Naive B cell (primary cell): ENCODE measurements at regions not wholly inside any gene's neighbourhood (a gene's known extent, or its start where the extent isn't known, plus 50 kb on each side); places are given as distances from the start of the nearest gene placed in this dataset.
A peak's percentile ranks its signal among the peaks of the same experiment; 100 is the strongest.

ENCODE experiments used
- ATAC-seq, 2 donors: fragments of 150-1000 bp; cut with Tn5 transposase; 2 replicates each; pipeline ENCODE4 v1.10.0; 2021; ENCODE audit warnings: low read depth in 2 of 2, mild to moderate bottlenecking in 2 of 2, moderate library complexity in 2 of 2
- DNase-seq: peaks from one replicate; pipeline ENCODE4 v3.0.0; 2022
- H3K27ac Mint-ChIP-seq, 6 donors: one replicate each; pipeline ENCODE4 v1.8.0; 2020 to 2022; ENCODE audit warnings: mild to moderate bottlenecking in 6 of 6, mixed read lengths in 6 of 6, moderate library complexity in 5 of 6, inconsistent platforms in 2 of 6
- H3K27me3 Mint-ChIP-seq, 3 donors: one replicate each; pipeline ENCODE4 v1.8.0; 2021 to 2022; ENCODE audit warnings: mixed read lengths in 3 of 3, mild to moderate bottlenecking in 1 of 3
- H3K36me3 Mint-ChIP-seq, 2 donors: one replicate each; pipeline ENCODE4 v1.8.0; 2020 to 2022; ENCODE audit warnings: mixed read lengths in 2 of 2, inconsistent platforms in 1 of 2, mild to moderate bottlenecking in 1 of 2
- H3K4me1 Mint-ChIP-seq, 3 donors: one replicate each; pipeline ENCODE4 v1.8.0; 2020 to 2022; ENCODE audit warnings: mixed read lengths in 3 of 3, inconsistent platforms in 1 of 3, mild to moderate bottlenecking in 1 of 3, moderate library complexity in 1 of 3
- H3K4me3 Mint-ChIP-seq, 8 donors: one replicate each; pipeline ENCODE4 v1.8.0; 2020 to 2022; ENCODE audit warnings: mild to moderate bottlenecking in 8 of 8, mixed read lengths in 8 of 8, moderate library complexity in 8 of 8, inconsistent platforms in 2 of 8
- H3K9me3 Mint-ChIP-seq, 7 donors: one replicate each; pipeline ENCODE4 v1.8.0; 2020 to 2022; ENCODE audit warnings: mixed read lengths in 7 of 7, mild to moderate bottlenecking in 5 of 7, inconsistent platforms in 2 of 7, moderate library complexity in 1 of 7

DNA sequence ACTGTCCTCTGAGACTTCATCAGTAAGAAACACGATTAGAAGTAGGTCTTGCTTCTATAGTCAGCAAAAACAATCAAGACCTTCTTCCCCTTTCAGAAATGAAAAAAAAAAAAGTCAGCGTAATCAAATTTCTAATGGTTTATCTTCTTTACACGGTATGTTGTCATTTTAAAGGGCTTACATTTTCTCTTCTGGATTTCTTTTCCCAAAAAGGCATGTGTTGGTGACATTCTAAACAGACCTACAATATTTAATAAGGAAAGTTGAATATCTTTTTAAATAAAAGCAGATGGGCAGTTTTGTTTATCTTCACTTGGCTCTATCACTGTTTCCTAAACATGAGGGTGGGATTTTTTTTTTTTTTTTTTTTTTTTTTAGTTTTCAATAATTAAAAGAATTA lies 197.3 kb upstream of the ADAMTS9 start:
- peaks cover 0 to 20% (median 11%) of the 10 kb centered on the region in 7 donors for H3K9me3 Mint-ChIP-seq
- no peak for ATAC-seq

DNA sequence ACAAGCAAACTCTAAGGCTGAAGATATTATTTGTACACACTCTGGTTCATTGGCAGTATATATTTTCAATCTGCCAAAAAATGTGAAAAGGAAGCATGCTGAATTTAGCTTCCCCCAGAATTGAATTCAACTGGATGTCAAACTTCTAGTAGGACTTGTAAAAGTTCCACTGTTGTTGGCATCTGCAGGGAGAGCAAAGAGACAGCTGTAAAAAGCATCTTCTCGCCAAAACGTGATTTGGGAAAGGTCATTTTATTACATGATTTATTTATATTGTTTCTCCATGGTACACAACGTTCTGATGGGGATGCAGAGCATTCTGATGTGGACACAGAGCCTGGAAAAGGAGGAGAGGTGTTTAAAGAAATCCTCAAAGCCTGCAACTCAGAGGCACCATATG lies 196.7 kb upstream of the ADAMTS9 start:
- DNase-seq = no peak
- ATAC-seq = no peak
- H3K27me3 Mint-ChIP-seq = no peaks in the 10 kb centered on the region
- H3K36me3 Mint-ChIP-seq = no peaks in the 10 kb centered on the region
- no peaks in the 10 kb centered on the region for H3K4me1 Mint-ChIP-seq
- H3K27ac Mint-ChIP-seq = no peak overlapping the region
- peaks cover 0 to 20% (median 11%) of the 10 kb centered on the region in 7 donors for H3K9me3 Mint-ChIP-seq
- H3K4me3 Mint-ChIP-seq = no peak overlapping the region

More for the DNA sequence above, 197.3 kb upstream of the ADAMTS9 start:
- Mint-ChIP-seq H3K36me3 (no peaks in the 10 kb centered on the region), H3K27ac (no peak overlapping the region), H3K27me3 (no peaks in the 10 kb centered on the region), H3K4me1 (no peaks in the 10 kb centered on the region), H3K4me3 (no peak overlapping the region)
- no peak for DNase-seq

DNA sequence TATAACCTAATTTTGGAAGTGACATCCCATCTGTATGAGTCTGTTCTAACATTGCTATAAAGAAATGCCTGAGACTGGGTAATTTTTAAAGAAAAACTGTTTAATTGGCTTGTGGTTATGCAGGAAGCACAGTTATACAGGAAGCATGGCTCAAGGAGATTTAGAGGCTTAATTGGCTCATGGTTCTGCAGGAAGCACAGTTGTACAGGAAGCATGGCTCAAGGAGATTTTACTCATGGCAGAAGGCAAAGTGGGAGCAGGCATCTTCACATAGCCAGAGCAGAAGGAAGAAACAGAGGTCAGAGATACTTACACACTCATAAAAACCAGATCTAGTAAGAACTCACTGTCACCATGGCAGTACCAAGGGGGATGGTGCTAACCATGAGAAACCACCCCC lies 193.1 kb upstream of the ADAMTS9 start:
- H3K27me3 Mint-ChIP-seq = no peaks in the 10 kb centered on the region
- H3K4me3 Mint-ChIP-seq = no peak overlapping the region
- H3K9me3 Mint-ChIP-seq = peaks cover 0 to 17% (median 5%) of the 10 kb centered on the region in 7 donors
- DNase-seq (no peak), ATAC-seq (no peak)
- no peaks in the 10 kb centered on the region for H3K4me1 Mint-ChIP-seq
- H3K27ac Mint-ChIP-seq = no peak overlapping the region
- H3K36me3 Mint-ChIP-seq = no peaks in the 10 kb centered on the region

DNA sequence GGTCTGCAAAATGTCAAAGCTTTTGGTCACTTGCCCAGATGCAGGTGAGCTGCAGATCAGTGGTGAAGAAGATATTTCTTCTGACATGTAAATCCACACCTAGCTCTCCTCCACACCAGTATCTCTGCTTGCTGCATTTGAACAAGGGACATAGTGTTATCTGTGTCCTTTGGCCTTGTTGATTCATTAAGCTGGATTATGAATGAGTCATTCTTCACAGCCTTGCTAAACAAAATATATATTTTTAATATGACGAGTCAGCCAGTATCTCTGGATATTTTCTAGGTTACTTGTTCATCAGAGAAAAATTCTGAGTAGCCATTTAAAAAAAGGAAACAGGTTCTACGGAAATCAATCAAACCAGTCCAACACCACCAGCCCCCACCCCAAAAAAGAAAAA lies 190.6 kb upstream of the ADAMTS9 start:
- Mint-ChIP-seq H3K27me3 (no peaks in the 10 kb centered on the region), H3K27ac (no peak overlapping the region), H3K4me3 (no peak overlapping the region), H3K4me1 (no peaks in the 10 kb centered on the region), H3K36me3 (no peaks in the 10 kb centered on the region), H3K9me3 (peaks cover 0 to 11% (median 1%) of the 10 kb centered on the region in 7 donors)
- no peak for ATAC-seq
- DNase-seq = no peak

DNA sequence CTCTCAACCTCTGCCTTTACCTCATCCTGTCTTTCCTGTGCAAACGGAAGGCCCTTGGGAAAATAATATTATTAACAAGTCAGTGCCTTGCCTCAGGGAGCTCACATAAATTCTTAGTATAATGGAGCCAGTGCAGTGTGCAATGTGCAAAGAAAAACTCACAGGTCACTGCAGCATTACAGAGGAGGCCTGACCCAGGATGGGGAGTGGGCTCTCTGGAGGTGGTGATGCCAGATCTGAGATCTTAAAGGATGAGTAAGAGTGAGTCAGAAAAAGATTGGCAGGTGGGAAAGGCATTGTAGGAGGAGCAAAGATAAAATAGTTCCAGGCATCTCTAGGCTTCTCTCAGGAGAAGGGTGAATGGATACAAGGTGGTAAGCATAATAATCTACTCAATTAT lies 185.6 kb upstream of the ADAMTS9 start:
- Mint-ChIP-seq H3K4me1 (no peaks in the 10 kb centered on the region), H3K27ac (no peak overlapping the region), H3K4me3 (no peak overlapping the region), H3K36me3 (no peaks in the 10 kb centered on the region), H3K27me3 (no peaks in the 10 kb centered on the region), H3K9me3 (peaks cover 0 to 12% (median 5%) of the 10 kb centered on the region in 7 donors)
- DNase-seq (no peak), ATAC-seq (no peak)

DNA sequence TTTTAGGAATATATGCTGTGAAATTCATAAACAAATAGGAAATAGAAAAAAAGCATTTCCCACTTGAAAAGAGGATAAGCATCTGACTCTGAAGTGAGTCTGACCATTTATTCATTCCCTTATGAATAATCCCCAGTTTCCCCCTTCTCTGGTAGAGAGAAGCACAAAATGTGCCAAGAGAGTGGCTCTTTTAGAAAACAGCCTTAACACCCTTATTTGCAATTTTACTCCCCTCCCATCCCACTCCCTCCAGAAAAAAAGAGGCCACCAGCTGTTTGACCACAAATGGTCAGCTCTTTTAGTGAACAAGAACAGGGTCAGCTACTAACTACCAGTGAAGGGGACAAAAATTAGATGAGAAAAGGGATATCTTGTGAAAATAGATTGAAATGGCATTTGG lies 184.5 kb upstream of the ADAMTS9 start:
- no peaks in the 10 kb centered on the region for H3K27me3 Mint-ChIP-seq
- H3K4me3 Mint-ChIP-seq = no peak overlapping the region
- H3K9me3 Mint-ChIP-seq = peaks cover 0 to 12% (median 5%) of the 10 kb centered on the region in 7 donors
- H3K36me3 Mint-ChIP-seq = no peaks in the 10 kb centered on the region
- no peak overlapping the region for H3K27ac Mint-ChIP-seq
- ATAC-seq = no peak
- no peak for DNase-seq
- no peaks in the 10 kb centered on the region for H3K4me1 Mint-ChIP-seq

DNA sequence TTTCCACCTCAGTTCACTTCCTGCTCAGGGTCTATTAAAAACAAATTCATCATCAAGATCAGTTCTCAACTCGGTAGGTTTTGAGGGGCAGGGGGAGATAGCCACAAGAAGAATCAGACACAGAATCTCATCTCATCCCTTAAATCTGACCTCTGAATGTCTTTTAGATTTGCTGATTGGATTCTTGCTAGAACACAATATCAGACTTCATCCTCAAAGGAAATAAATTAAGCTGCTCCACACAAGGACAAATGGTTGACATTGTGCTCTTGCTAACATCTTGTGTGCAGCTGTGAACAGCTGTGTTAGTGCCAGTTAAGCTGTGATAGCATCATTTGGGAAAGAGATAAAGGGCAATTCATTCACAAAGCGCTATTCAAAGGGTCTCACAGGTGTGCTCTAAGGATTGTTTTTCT lies 184.0 kb upstream of the ADAMTS9 start:
- H3K27ac Mint-ChIP-seq = no peak overlapping the region
- no peak overlapping the region for H3K4me3 Mint-ChIP-seq
- DNase-seq (no peak), ATAC-seq (no peak)
- no peaks in the 10 kb centered on the region for H3K4me1 Mint-ChIP-seq
- H3K9me3 Mint-ChIP-seq = peaks cover 0 to 12% (median 5%) of the 10 kb centered on the region in 7 donors
- H3K27me3 Mint-ChIP-seq = no peaks in the 10 kb centered on the region
- H3K36me3 Mint-ChIP-seq = no peaks in the 10 kb centered on the region

DNA sequence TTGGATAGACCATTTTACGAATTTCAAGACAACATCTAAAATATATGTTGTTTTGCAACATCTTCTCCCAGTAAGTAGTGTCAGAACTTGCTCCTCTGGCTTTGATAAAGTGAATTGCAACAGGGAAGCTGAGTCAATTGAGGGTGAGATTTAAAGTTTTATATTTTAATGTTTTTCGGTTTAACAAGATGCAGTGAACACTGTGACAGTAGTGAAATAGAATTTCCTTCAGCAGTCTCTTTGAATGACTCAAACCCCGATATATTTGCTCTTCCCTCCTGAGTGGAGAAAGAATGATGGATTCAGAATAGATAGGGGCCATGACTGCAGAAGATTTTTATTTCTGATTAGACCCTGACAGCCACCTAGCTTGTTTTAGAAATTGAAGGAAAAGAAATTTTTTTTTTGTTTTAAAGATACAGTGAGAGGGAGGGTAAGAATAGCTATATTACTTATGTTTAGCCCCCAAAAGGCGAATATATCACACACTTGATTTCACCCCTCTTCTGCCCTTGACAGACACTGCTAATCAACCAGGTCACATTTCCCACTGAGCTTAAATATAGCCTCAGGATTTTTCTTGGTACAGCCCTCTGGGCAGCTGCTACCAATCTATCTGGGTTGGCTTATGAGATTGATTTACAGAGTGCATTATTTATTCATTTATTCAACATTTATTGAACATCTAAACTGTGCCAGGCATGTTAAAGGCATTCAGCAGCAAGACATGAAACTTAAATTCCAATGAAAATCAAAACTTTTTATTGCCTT lies 183.3 kb upstream of the ADAMTS9 start:
- no peaks in the 10 kb centered on the region for H3K4me1 Mint-ChIP-seq
- no peaks in the 10 kb centered on the region for H3K36me3 Mint-ChIP-seq
- ATAC-seq (no peak), DNase-seq (no peak)
- H3K27ac Mint-ChIP-seq = no peak overlapping the region
- no peak overlapping the region for H3K4me3 Mint-ChIP-seq
- no peaks in the 10 kb centered on the region for H3K27me3 Mint-ChIP-seq
- H3K9me3 Mint-ChIP-seq = peaks cover 0 to 12% (median 5%) of the 10 kb centered on the region in 7 donors

DNA sequence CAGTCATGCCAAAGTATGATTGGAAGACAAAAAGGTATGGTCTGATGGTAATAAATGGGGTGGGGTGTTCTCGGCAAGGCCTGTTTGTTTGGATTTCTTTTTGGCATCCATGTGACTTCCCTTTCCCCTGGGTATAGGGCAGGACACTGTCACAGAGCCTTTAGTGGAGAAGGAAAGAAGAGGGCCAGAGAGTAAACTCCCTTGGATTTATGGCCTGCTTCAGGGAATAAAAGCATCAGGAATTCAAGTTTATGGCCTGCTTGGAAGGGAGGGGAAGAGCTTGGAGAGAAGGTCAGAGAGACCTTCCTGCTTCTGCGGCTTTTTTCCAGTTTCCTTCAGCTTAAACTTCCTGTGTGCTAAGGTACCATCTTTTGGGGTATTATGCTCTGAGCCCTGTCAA lies 179.4 kb upstream of the ADAMTS9 start:
- Mint-ChIP-seq H3K4me1 (no peaks in the 10 kb centered on the region), H3K9me3 (peaks cover 2 to 15% (median 9%) of the 10 kb centered on the region in 7 donors), H3K27ac (peak overlapping the region in 1 of 6 donors; percentile 66), H3K36me3 (no peaks in the 10 kb centered on the region), H3K4me3 (no peak overlapping the region), H3K27me3 (no peaks in the 10 kb centered on the region)
- ATAC-seq = no peak
- no peak for DNase-seq

DNA sequence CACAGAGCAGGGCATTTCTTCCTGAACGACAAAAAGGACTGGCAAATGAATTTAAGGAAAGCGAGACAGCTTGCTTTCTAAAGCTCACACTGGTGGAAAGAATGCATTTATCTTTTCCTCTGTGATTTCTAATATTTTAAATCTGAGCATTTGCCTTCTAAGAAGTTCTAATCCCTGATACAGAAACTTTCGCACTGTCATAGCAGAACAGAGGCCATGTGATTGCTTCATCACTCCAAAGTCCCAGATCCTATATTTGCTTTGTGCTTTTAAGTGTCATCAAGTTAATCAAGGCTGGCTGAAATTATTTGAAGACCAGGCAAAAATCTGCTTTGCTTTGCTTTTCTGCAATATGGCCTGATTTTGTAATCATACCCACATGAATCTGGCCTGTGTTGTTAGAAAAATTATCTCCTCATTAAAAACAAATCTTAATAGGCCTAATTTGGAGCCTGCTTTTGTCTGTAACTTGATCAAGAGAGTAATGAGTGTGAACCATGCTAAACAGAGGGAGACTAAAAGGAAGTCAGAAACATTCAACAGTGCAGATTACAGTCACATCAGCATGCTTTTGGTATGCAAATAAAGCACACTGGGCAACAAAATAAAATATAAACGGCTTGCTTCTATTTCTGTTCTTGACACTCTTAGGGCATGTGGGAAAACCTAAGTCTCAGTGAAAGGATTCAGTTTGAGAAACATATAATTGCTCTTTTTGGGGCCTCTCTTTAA lies 178.2 kb upstream of the ADAMTS9 start:
- Mint-ChIP-seq H3K4me1 (no peaks in the 10 kb centered on the region), H3K27me3 (no peaks in the 10 kb centered on the region), H3K27ac (no peak overlapping the region), H3K36me3 (no peaks in the 10 kb centered on the region), H3K9me3 (peaks cover 2 to 15% (median 9%) of the 10 kb centered on the region in 7 donors), H3K4me3 (no peak overlapping the region)
- ATAC-seq (no peak), DNase-seq (no peak)

DNA sequence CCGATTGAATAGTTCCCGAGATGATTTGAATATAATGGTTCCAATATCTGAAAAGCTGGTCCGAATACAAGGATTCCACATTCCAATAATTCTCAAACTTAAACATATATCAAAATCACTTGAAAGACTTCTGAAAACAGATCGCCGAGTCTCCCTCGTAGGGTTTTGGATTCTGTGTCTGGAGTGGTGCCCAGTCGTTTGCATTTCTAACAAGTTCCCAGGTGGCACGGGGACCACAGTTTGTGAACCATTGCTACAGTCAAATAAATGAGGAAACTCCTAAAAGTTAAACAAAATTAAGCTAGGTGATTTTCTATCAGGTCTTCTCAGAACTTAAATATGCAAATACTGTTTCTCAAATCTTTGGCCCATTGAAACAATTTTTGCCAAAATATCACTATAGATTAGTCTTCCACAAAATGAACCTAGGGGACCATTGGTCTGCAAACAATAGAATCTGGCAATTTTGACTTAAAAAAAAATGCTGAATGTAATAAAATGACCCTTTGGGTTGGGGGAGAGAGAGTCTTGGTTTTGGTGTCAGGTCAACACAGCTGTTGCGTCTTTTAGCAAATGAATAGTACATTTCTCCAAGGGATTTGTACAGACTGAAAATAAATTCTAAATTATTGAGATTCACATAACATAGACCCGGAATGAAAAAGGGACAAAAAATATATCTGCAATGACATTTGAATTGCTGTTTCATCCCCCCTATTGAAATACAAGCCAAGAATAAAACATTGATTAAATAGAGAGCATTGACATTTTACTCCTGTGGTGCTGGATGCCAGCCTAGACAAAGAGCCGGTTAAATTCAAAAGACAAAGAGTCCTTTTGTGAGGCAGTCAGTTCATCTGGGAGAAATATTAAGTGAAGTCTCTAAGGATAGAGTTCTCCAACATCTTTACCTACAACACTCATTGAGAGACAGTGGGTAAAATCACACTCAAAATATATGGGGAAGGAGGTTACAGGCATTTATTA lies 175.7 kb upstream of the ADAMTS9 start:
- no peaks in the 10 kb centered on the region for H3K27me3 Mint-ChIP-seq
- H3K4me3 Mint-ChIP-seq = no peak overlapping the region
- H3K27ac Mint-ChIP-seq = no peak overlapping the region
- no peaks in the 10 kb centered on the region for H3K4me1 Mint-ChIP-seq
- ATAC-seq (no peak), DNase-seq (no peak)
- no peaks in the 10 kb centered on the region for H3K36me3 Mint-ChIP-seq
- peaks cover 0 to 20% (median 4%) of the 10 kb centered on the region in 7 donors for H3K9me3 Mint-ChIP-seq

DNA sequence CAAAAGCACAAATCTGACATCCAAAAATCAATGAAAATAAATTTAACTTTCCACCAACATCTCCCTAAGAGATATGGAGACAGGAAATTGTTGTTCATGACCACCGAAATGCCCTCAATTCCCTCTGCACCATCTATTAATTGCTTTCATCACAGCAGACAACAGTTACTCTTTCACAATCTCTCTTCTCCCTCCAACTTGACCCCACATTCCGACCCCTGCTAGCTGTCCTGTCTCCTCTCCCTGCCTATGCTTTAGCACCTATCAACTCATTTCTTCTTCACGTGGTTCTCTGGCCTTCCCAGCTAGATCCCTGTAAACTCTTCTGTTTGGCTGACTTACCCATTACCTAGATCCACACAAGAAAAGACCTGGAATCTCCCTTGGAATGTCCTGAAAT lies 173.9 kb upstream of the ADAMTS9 start:
- Mint-ChIP-seq H3K4me3 (no peak overlapping the region), H3K36me3 (no peaks in the 10 kb centered on the region), H3K9me3 (peaks cover 0 to 20% (median 6%) of the 10 kb centered on the region in 7 donors), H3K27me3 (no peaks in the 10 kb centered on the region), H3K27ac (no peak overlapping the region), H3K4me1 (no peaks in the 10 kb centered on the region)
- ATAC-seq = no peak
- no peak for DNase-seq

DNA sequence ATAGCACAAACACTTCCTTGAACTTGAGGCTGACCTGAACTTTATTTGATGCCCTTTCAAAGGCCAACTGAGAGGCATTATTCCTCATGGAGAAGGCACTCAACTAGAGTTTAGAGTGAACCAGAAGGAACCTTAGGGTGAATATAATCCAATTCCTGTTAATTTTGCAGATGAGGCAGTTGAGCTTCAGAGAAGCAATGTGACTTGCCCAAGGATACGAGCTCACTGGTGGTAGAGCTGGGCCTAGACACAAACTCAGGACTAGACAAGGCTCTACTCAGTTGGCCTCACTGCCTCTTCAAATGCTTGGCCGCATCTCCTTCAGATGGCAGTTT lies 172.7 kb upstream of the ADAMTS9 start:
- ATAC-seq (no peak), DNase-seq (no peak)
- Mint-ChIP-seq H3K9me3 (peaks cover 0 to 20% (median 6%) of the 10 kb centered on the region in 7 donors), H3K4me3 (no peak overlapping the region), H3K27ac (no peak overlapping the region), H3K4me1 (no peaks in the 10 kb centered on the region), H3K27me3 (no peaks in the 10 kb centered on the region), H3K36me3 (no peaks in the 10 kb centered on the region)
